ENCODE measurements at regions not wholly inside any gene's neighbourhood (a gene's known extent, or its start where the extent isn't known, plus 50 kb on each side); places are given as distances from the start of the nearest gene placed in this dataset.

DNA sequence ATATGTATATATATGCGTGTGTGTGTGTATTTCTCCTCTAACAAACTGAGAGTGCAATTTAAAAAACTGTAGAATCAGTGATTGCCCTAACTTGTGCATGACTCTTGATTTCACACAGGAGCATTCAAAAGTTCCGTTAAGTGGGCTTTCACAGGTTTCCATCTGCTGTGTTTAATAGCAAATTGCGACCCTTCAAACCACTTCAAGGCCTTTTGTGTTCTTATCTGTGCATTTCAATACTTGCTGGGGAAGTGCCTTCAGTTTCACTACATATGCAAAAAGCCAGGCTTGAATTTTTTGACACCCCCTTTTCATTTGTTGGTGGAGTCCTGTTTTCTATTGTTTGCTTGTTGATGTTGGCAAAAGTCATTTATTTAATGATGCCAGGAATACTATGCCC, 158.0 kb downstream of the TM9SF2 start:
- no peak for DNase-seq

GRCh38 chr13:99658261-99658991, 157.2 kb downstream of the TM9SF2 start:
- peak; percentile 74 for DNase-seq

GRCh38 chr13:99657848-99658260, 156.6 kb downstream of the TM9SF2 start:
- peak; percentile 30 for DNase-seq

DNA sequence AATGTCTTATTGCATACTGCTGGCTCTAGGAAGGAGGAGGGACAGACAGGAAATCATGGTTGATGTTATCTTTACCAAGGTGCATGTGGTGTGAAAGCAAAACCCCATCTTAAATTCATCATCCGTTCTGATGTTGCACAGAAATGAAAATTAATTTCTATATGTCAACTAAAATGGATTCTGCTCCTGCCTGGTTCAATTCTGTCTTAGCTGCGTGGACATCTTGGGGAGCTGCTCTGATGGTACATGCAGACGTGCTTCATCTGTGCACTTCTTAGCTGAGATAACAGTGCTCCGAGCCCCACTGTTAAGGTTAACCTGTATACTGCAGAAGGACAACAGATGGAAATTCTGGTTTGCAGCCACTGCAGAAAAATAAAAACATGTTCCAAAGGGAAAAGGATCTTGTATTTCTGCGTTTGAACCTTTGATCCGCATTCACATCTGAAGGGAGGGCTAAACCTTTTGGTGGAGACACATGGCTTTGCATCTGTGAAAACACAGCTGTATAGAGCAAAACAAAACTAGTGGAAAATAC, 155.6 kb downstream of the TM9SF2 start:
- DNase-seq: no peak

- DNase-seq: peak; percentile 68
Observed at GRCh38 chr13:99656092-99656745, 154.9 kb downstream of the TM9SF2 start.

GRCh38 chr13:99655351-99656091, 154.2 kb downstream of the TM9SF2 start:
- peak; percentile 35 for DNase-seq

- DNase-seq: no peak
Observed at GRCh38 chr13:99654076-99654475, 152.8 kb downstream of the TM9SF2 start.

DNA sequence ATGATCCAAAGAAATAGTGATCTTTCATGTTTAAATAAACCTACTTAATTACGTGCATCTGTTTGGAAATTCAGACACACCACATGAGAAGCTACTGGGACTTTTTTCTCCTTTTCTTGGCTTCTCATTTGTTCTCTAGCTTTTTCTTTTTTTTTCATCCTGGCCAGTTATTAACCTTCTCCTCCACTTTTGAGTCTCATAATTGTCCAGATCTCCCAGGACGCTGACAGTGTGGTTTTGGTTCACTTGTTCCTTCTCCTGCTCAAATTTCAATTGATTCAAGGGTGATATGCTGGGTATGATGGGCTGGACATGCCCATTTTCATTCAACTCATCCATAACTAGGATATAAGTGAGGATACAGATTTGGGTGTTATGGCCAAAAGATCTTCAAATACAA, 152.3 kb downstream of the TM9SF2 start:
- no peak for DNase-seq

- no peak for DNase-seq
Observed at GRCh38 chr13:99652901-99653300, 151.6 kb downstream of the TM9SF2 start.

DNA sequence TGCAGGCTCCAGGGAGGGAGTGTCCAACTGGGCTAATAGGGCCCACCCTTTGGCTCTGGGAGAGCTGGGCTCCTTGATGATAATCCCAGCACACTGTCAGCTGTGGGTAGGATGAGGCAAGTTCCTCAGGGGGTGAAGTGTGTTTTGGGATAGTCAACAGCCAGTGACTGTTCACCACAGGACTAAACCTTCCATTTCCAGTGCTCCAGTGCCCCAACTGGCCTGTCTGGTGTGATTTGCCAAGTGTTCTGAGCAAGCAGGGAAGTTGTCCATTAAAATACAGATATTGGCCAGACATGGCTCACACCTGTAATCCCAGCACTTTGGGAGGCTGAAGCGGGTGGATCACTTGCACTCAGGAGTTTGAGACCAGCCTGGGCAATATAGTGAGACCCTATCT, 150.9 kb downstream of the TM9SF2 start:
- DNase-seq: no peak

- DNase-seq: no peak
Observed at GRCh38 chr13:99651016-99651415, 149.7 kb downstream of the TM9SF2 start.

GRCh38 chr13:99650410-99650809, 149.1 kb downstream of the TM9SF2 start:
- DNase-seq: no peak

GRCh38 chr13:99648927-99649326, 147.7 kb downstream of the TM9SF2 start:
- no peak for DNase-seq

GRCh38 chr13:99648066-99648665, 146.9 kb downstream of the TM9SF2 start:
- no peak for DNase-seq

- no peak for DNase-seq
Observed at GRCh38 chr13:99647596-99647985, 146.3 kb downstream of the TM9SF2 start.

DNA sequence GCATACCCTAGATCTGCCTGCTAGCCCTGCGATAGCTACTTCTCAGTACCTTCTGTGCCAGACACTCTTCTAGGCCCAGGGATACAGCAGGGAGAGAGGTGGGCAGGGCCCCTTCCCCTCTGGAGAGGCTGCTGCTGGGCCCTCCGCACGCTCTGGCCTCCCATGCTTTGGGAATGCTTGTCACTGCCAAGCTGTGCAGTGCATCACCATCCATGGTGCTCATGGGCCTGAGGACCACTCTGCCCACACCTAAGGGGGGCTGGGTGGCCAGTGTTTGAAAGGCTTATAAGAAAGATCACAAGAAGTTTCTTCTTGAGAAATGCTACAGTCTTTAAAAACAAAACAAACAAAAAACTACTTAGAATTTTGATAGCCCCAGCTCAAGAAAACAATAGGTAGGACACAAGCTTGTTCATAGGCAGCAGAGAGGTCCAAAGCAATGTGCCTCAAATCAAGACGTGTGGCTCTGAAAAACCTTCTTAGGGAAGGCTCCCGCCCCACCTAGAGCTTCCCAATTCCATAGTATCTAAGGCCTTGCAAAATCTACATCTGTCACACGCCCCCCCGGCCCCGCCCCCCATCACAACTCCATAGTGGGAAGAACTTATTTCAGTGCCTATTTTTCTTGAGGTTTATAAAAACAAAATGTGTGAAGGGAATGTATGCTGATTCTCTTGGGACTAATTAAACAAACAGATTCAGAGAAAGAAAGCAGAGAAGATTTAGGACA, 145.8 kb downstream of the TM9SF2 start:
- DNase-seq: no peak

DNA sequence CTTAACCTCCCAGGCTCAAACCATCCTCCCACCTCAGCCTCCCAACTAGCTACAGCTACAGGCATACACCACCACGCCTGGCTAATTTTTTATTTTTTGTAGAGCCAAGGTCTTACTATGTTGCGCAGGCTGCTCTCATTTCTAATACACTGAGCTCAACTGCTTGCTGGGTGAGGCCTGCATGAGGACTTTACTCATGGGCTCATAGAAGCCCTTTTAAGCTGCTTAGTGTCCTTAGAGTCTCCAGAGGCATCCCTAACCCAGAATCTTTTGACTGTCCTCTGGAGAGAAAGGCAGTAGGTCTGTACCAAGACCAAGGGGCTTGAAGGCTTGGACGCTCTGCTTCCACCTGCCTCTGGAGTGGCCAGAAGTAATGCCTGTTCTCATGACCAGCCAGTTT, 141.6 kb downstream of the TM9SF2 start:
- DNase-seq: no peak

DNA sequence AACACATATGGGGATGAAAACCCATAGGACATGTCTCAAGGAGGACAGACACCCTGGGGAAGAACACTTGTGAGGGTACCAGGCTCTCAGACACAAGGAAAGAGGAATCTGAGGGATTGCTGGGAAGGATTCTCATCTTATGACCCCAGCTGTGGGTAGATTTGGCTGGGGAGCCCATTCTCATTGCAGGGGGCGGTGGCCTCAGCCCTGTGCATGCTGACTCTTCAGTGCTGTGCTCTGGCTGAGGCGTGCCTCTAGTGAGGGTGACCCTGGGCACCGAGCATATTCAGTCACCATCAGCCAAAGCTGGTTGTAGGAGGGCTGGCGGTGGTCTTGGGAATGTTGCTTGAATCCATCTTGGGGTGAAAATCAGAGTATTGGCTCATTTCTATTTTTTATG, 140.7 kb downstream of the TM9SF2 start:
- DNase-seq: no peak

- DNase-seq: no peak
Observed at GRCh38 chr13:99640260-99640659, 139.0 kb downstream of the TM9SF2 start.

GRCh38 chr13:99639126-99639525, 137.9 kb downstream of the TM9SF2 start:
- DNase-seq: no peak

DNA sequence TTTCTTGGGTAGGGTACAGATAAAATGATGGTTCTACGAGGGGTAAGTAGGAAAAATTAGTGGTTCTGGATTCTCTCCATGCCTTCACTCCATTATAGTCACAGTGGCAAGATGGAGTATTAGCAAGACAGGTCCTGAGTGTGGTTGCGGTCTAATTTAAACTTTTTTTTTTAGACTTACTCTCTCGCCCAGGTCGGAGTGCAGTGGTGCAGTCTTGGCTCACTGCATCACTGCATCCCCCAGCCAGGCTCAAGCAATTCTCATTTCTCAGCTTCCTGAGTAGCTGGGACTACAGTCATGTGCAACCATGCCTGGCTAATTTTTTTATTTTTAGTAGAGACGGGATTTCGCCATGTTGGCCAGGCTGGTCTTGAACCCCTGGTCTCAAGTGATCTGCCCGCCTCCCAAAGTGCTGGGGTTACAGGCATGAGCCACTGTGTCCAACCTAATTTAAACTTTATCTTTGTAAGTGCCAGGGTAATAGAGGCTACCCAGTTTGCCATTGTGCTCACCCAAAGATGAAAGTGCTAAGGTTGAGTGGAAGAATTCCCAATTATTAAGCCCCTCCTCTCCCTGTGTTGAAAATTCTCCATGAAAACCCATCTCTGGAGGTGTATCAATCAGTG, 135.6 kb downstream of the TM9SF2 start:
- no peak for DNase-seq

GRCh38 chr13:99636306-99636705, 135.0 kb downstream of the TM9SF2 start:
- no peak for DNase-seq
